Muscle layer of duodenum (tissue), 2 donors: ENCODE measurements at regions not wholly inside any gene's neighbourhood (a gene's known extent, or its start where the extent isn't known, plus 50 kb on each side); places are given as distances from the start of the nearest gene placed in this dataset.
"Not testable (repeated sequence)": the region's sequence is repeated elsewhere in the genome, so short reads cannot be mapped to it uniquely, and the experiment has no call there.

Experiments
- H3K27ac ChIP-seq: one replicate; pipeline ENCODE4 v1.7.0; 2013; ENCODE audit warnings: mild to moderate bottlenecking, low read length
- H3K27me3 ChIP-seq: one replicate; pipeline ENCODE4 v1.7.0; 2013; ENCODE audit warnings: low read depth, mild to moderate bottlenecking, control low read depth, low read length
- H3K36me3 ChIP-seq, 2 donors: one replicate each; pipeline ENCODE4 v1.7.0; 2013; ENCODE audit warnings: low read length in 2 of 2, control low read depth in 1 of 2, mild to moderate bottlenecking in 1 of 2; ENCODE audit not compliant: insufficient read depth in 2 of 2, control insufficient read depth in 1 of 2
- H3K4me1 ChIP-seq, 2 donors: one replicate each; pipeline ENCODE4 v1.7.0; 2013; ENCODE audit warnings: low read length in 2 of 2, mild to moderate bottlenecking in 2 of 2, control low read depth in 1 of 2, moderate library complexity in 1 of 2; ENCODE audit not compliant: insufficient read depth in 2 of 2, control insufficient read depth in 1 of 2
- H3K4me3 ChIP-seq, 2 donors: one replicate each; pipeline ENCODE4 v1.7.0; 2013; ENCODE audit warnings: low read length in 2 of 2, low read depth in 1 of 2, mild to moderate bottlenecking in 1 of 2
- H3K9me3 ChIP-seq, 2 donors: one replicate each; pipeline ENCODE4 v1.7.0; 2013; ENCODE audit warnings: low read length in 2 of 2, control low read depth in 1 of 2, mild to moderate bottlenecking in 1 of 2; ENCODE audit not compliant: control insufficient read depth in 1 of 2
- donor health status: healthy.

DNA sequence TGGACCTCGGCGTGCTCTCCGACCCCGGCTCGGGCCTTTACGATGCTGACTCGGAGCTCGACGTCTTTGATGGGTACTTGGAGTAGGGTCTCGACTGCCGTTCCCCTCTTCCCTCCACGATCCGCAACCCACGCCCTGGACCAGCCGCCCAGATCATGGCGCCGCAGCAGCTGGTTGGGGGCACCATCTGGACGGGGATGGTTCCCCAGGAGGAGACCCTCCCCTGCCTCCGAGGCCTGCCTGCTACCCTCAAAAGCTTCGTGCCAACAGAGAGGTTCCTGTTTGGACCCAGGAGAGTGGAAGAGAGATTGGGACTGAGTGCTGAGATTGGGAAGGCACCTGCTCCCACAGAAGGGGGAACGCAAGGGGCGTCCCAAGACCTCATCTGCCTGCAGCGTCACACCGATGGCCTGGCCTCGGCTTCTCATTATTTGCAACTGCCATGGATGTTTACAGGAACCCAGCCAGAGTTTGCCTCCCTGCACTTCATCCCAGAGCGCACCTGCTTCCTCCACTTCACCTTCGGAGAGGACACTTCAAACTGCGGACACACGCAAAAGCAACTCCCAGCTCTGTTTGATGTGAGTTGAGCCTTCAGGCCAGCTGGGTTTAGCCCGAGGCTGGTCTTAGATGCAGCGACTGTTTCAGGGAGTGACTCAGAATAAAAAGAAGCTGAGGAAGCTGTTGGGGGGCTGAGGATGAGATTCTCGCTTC is 58.9 kb downstream of the GOLGA6L7 start:
- not testable (repeated sequence) for H3K36me3 ChIP-seq, H3K9me3 ChIP-seq, H3K27me3 ChIP-seq, H3K27ac ChIP-seq, H3K4me1 ChIP-seq
- peak overlapping the region in 1 of 2 donors; percentile 42 for H3K4me3 ChIP-seq

GRCh38 chr15:28788649-28789400 is 59.6 kb downstream of the GOLGA6L7 start:
- not testable (repeated sequence) for H3K9me3 ChIP-seq, H3K36me3 ChIP-seq, H3K27me3 ChIP-seq, H3K27ac ChIP-seq, H3K4me1 ChIP-seq
- peak overlapping the region in 1 of 2 donors; percentile 48 for H3K4me3 ChIP-seq

- H3K27me3 ChIP-seq, H3K4me1 ChIP-seq, H3K36me3 ChIP-seq, H3K27ac ChIP-seq, H3K9me3 ChIP-seq: not testable (repeated sequence)
- peak overlapping the region in 1 of 2 donors; percentile 48 for H3K4me3 ChIP-seq
Observed at GRCh38 chr15:28788176-28788575, 60.3 kb downstream of the GOLGA6L7 start.

DNA sequence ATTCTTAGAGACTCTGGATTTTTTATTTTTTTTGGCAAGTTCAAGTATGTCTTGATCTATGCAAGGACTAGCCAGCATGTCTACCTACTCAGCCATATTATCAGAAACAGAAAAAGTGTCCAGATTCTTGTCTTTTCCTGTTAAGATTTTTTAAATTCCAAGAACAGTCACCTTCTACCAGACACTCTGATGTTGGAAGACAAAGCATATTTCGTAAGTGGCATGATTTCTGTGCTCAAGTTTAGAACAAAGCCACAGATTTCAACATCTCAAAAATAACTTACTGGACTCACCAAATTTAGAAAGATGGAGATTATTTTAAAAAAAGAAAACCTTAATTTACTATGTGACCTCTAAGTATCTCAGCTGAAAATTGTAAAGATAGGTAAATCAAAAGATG is 61.9 kb downstream of the GOLGA6L7 start:
- Histone ChIP-seq H3K27me3 (no peaks in the 10 kb centered on the region), H3K36me3 (no peaks in the 10 kb centered on the region), H3K9me3 (no peaks in the 10 kb centered on the region), H3K27ac (no peak overlapping the region), H3K4me1 (peaks cover 0 to 5% of the 10 kb centered on the region in 2 donors), H3K4me3 (no peak overlapping the region)

DNA sequence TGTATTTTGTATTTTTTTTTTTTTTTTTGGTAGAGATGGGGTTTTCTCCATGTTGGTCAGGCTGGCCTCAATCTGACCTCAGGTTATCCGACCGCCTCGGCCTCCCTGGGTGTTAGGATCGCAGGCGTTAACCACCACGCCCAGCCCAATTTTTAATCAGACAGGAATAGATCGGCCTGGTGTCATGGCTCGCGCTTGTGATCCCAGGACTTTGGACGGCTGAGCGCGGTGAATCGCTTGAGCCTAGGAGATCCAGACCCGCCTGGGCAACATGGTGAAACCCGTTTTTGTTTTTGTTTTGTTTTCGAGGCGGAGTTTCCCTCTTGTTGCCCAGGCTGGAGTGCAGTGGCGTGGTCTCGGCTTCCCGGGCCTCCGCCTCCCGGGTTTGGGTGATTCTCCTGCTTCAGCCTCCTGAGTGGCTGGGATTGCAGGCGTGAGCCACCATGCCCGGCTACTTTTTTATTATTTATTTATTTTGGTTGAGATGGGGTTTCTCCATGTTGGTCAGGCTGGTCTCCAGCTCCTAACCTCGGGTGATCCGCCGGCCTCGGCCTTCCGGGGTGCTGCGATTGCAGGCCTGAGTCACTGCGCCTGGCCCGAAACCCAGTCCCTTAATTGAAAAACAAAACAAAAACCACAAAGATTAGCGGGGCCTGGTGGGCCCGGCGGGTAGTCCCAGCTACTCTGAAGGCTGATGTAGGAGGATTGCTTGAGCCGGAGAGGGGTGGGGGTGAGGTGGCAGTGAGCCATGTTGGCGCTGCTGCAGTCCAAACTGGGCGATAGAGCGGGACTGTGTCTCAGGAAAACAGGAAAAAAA is 63.9 kb downstream of the GOLGA6L7 start:
- H3K27me3 ChIP-seq, H3K4me3 ChIP-seq, H3K4me1 ChIP-seq, H3K9me3 ChIP-seq, H3K36me3 ChIP-seq, H3K27ac ChIP-seq: not testable (repeated sequence)

DNA sequence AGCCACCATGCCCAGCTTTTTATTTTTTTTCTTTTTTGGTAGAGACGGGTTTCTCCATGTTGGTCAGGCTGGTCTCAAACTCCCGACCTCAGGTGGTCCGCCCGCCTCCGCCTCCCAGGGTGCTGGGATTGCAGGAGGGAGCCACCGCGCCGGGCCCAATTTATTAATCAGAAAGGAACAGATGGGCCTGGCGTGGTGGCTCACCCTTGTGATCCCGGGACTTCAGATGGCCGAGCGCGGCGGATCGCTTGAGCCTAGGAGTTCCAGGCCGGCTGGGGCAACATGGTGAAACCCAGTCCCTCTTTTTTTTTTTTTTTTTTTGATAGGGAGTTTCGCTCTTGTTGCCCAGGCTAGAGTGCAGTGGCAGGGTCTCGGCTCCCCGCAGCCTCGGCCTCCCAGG is 64.6 kb downstream of the GOLGA6L7 start:
- H3K36me3 ChIP-seq = no peaks in the 10 kb centered on the region
- no peak overlapping the region for H3K27ac ChIP-seq
- no peaks in the 10 kb centered on the region for H3K9me3 ChIP-seq
- no peaks in the 10 kb centered on the region for H3K27me3 ChIP-seq
- H3K4me1 ChIP-seq = peaks cover 0 to 5% of the 10 kb centered on the region in 2 donors
- no peak overlapping the region for H3K4me3 ChIP-seq

GRCh38 chr15:28783466-28783865 is 65.0 kb downstream of the GOLGA6L7 start:
- Histone ChIP-seq H3K27me3 (no peaks in the 10 kb centered on the region), H3K27ac (no peak overlapping the region), H3K36me3 (no peaks in the 10 kb centered on the region), H3K4me1 (peaks cover 0 to 1% of the 10 kb centered on the region in 2 donors), H3K4me3 (no peak overlapping the region), H3K9me3 (no peaks in the 10 kb centered on the region)

DNA sequence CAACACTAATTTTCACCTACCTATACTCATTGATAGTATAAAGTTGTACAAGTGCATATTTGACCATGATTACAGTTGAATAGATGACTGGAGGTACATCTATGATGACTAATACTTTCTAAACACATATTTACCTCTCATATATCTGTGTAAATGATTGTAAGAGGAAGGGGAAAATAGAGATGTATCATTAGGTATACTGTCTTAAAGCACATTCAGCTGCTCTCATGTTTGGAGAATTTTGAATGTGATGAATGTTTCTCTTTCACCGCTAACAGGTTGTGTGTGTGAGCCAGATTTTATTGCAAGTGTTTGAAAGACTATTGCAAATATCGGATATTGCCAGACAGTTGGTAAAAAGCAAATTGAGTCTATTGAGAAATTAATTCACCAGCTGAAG is 66.2 kb upstream of the GOLGA8M start:
- not testable (repeated sequence) for H3K27ac ChIP-seq, H3K27me3 ChIP-seq, H3K4me1 ChIP-seq, H3K36me3 ChIP-seq, H3K4me3 ChIP-seq, H3K9me3 ChIP-seq

- H3K4me1 ChIP-seq, H3K27me3 ChIP-seq, H3K27ac ChIP-seq, H3K36me3 ChIP-seq, H3K9me3 ChIP-seq, H3K4me3 ChIP-seq: not testable (repeated sequence)
Observed at GRCh38 chr15:28772857-28773256, 60.6 kb upstream of the GOLGA8M start.
